ENCODE measurements at regions not wholly inside any gene's neighbourhood (a gene's known extent, or its start where the extent isn't known, plus 50 kb on each side); places are given as distances from the start of the nearest gene placed in this dataset.
"Not testable (repeated sequence)": the region's sequence is repeated elsewhere in the genome, so short reads cannot be mapped to it uniquely, and the experiment has no call there.

- 80 to 87% methylated on average over 2 to 3 of the region's 6 CpGs for WGBS, 2 experiments (ENCODE audit: insufficient coverage in 2 of 2)
- Histone ChIP-seq H3K36me3 (ENCODE audit: control insufficient read depth, insufficient read depth, low read length) (peaks cover 31% of the 10 kb centered on the region), H3K27ac (ENCODE audit: low read depth, low read length, severe bottlenecking) (no peak overlapping the region), H3K4me1 (ENCODE audit: control insufficient read depth, insufficient read depth, low read length, poor library complexity, severe bottlenecking) (peaks cover 55% of the 10 kb centered on the region), H3K4me3 (ENCODE audit: extremely low read depth, insufficient read depth, low read length, poor library complexity, severe bottlenecking) (no peak overlapping the region), H3K9me3 (ENCODE audit: control insufficient read depth, low read length) (no peaks in the 10 kb centered on the region)
Measured at GRCh38 chr9:110130791-110131416, 77.1 kb downstream of the C9orf152 start.

DNA sequence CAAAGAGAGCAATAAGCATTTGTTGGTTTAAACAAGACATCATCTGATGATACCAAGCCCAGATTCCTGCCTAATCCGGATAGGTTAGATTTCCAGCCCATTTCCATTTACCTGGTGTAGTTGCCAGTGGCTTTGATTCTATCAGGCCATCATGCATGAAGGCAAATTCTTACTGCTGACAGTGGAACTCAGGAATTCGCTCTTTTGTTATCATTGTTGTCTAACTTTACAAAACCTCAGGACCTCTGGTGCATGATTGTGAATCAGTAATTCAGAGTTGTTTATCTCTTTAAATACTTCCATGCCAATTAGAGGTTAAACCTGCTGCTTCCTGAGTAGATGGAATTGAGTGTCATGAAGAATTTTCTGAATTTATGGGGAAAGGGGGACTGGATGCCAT, 76.5 kb downstream of the C9orf152 start:
- Histone ChIP-seq H3K4me3 (ENCODE audit: extremely low read depth, insufficient read depth, low read length, poor library complexity, severe bottlenecking) (no peak overlapping the region), H3K36me3 (ENCODE audit: control insufficient read depth, insufficient read depth, low read length) (peaks cover 37% of the 10 kb centered on the region), H3K9me3 (ENCODE audit: control insufficient read depth, low read length) (no peaks in the 10 kb centered on the region), H3K27ac (ENCODE audit: low read depth, low read length, severe bottlenecking) (no peak overlapping the region), H3K4me1 (ENCODE audit: control insufficient read depth, insufficient read depth, low read length, poor library complexity, severe bottlenecking) (peaks cover 49% of the 10 kb centered on the region)
- WGBS, 2 experiments (ENCODE audit: insufficient coverage in 2 of 2), result 76 to 100% methylated on average over 1 to 2 of the region's 2 CpGs

GRCh38 chr9:110132531-110132930, 75.4 kb downstream of the C9orf152 start:
- H3K4me1 ChIP-seq (ENCODE audit: control insufficient read depth, insufficient read depth, low read length, poor library complexity, severe bottlenecking), result peaks cover 43% of the 10 kb centered on the region
- H3K36me3 ChIP-seq (ENCODE audit: control insufficient read depth, insufficient read depth, low read length), result peaks cover 48% of the 10 kb centered on the region
- not testable (repeated sequence) for H3K9me3 ChIP-seq (ENCODE audit: control insufficient read depth, low read length); H3K4me3 ChIP-seq (ENCODE audit: extremely low read depth, insufficient read depth, low read length, poor library complexity, severe bottlenecking); H3K27ac ChIP-seq (ENCODE audit: low read depth, low read length, severe bottlenecking)
- whole genome bisulfite sequencing, 2 experiments (ENCODE audit: insufficient coverage in 2 of 2), result 83 to 100% methylated on average over 1 to 3 of the region's 3 CpGs

GRCh38 chr9:110133059-110133458, 74.9 kb downstream of the C9orf152 start:
- H3K4me3 ChIP-seq (ENCODE audit: extremely low read depth, insufficient read depth, low read length, poor library complexity, severe bottlenecking), result no peak overlapping the region
- 52 to 60% methylated on average over 2 of the region's 3 CpGs for WGBS, 2 experiments (ENCODE audit: insufficient coverage in 2 of 2)
- peak overlapping the region; percentile 37 for H3K27ac ChIP-seq (ENCODE audit: low read depth, low read length, severe bottlenecking)
- H3K36me3 ChIP-seq (ENCODE audit: control insufficient read depth, insufficient read depth, low read length), result peaks cover 51% of the 10 kb centered on the region
- no peaks in the 10 kb centered on the region for H3K9me3 ChIP-seq (ENCODE audit: control insufficient read depth, low read length)
- H3K4me1 ChIP-seq (ENCODE audit: control insufficient read depth, insufficient read depth, low read length, poor library complexity, severe bottlenecking), result peaks cover 38% of the 10 kb centered on the region

DNA sequence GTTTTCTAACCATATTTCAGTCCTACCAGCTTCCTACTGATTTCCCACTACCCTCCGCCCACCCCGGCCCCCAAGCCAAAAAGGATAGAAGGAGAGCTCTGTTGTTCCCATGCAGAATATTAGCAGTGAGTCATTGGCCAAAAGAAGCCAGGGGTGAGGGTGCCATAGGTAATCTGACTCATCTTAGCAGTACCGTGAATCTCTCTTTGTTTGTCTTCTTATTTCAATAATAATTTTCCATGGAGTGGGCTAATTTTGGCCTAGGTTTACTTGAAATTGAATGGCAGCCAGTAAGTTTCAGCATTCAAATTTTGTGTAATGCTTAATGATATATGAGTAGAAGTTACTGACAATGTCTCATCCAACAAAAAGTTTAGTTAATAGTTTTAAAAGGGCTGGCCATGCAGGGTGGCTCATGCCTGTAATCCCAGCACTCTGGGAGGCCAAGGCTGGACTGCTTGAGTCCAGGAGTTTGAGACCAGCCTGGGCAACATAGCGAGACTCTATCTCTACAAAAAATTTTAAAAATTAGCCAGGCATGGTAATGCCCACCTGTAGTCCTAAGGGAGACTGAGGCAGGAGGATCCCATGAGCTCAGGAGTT, 74.2 kb downstream of the C9orf152 start:
- Histone ChIP-seq H3K27ac (ENCODE audit: low read depth, low read length, severe bottlenecking) (peak overlapping the region; percentile 37), H3K4me1 (ENCODE audit: control insufficient read depth, insufficient read depth, low read length, poor library complexity, severe bottlenecking) (peaks cover 31% of the 10 kb centered on the region)
- WGBS, 2 experiments (ENCODE audit: insufficient coverage in 2 of 2), result 90% methylated on average over 1 of the region's 4 CpGs; no CpG with 5 or more reads in 1 of the 2 experiments

DNA sequence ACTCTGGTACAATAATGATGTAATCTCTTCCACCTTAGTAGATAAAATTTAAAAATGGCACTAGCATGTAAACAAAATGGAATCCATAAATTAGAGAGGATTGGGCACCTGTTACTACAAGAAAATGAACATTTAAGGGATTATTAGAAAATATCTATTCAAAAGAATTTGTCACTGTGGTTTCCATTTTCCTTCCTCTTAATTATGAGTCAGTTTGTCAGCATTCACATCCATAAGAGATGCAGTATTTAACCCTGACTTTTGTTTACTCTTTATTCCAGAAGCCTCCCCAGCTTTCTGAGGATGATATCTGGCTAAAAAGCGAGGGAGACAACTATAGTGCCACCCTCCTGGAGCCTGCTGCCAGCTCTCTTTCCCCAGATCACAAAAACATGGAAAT, 72.1 kb downstream of the C9orf152 start:
- no peak overlapping the region for H3K4me3 ChIP-seq (ENCODE audit: extremely low read depth, insufficient read depth, low read length, poor library complexity, severe bottlenecking)
- H3K4me1 ChIP-seq (ENCODE audit: control insufficient read depth, insufficient read depth, low read length, poor library complexity, severe bottlenecking), result peaks cover 20% of the 10 kb centered on the region
- WGBS, 2 experiments (ENCODE audit: insufficient coverage in 2 of 2), result no CpG with 5 or more reads among the region's 1 CpG
- H3K36me3 ChIP-seq (ENCODE audit: control insufficient read depth, insufficient read depth, low read length), result peaks cover 61% of the 10 kb centered on the region
- H3K9me3 ChIP-seq (ENCODE audit: control insufficient read depth, low read length), result no peaks in the 10 kb centered on the region
- H3K27ac ChIP-seq (ENCODE audit: low read depth, low read length, severe bottlenecking), result no peak overlapping the region

More for the DNA sequence above, 74.2 kb downstream of the C9orf152 start:
- Histone ChIP-seq H3K9me3 (ENCODE audit: control insufficient read depth, low read length) (no peaks in the 10 kb centered on the region), H3K36me3 (ENCODE audit: control insufficient read depth, insufficient read depth, low read length) (peaks cover 51% of the 10 kb centered on the region), H3K4me3 (ENCODE audit: extremely low read depth, insufficient read depth, low read length, poor library complexity, severe bottlenecking) (no peak overlapping the region)

DNA sequence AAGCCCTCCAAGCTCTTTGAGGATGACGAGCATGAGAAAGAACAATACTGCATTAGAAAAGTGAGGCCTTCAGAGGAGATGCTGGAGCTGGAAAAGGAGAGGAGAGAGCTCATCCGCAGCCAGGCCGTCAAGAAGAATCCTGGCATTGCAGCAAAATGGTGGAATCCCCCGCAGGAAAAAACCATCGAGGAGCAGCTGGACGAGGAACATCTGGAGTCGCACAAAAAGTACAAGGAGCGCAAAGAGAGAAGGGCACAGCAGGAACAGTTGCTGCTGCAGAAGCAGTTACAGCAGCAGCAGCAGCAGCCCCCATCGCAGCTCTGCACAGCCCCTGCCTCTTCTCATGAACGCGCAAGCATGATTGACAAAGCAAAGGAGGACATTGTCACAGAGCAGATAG, 71.2 kb downstream of the C9orf152 start:
- Histone ChIP-seq H3K27ac (ENCODE audit: low read depth, low read length, severe bottlenecking) (no peak overlapping the region), H3K9me3 (ENCODE audit: control insufficient read depth, low read length) (no peaks in the 10 kb centered on the region), H3K4me3 (ENCODE audit: extremely low read depth, insufficient read depth, low read length, poor library complexity, severe bottlenecking) (no peak overlapping the region), H3K4me1 (ENCODE audit: control insufficient read depth, insufficient read depth, low read length, poor library complexity, severe bottlenecking) (peaks cover 16% of the 10 kb centered on the region), H3K36me3 (ENCODE audit: control insufficient read depth, insufficient read depth, low read length) (peaks cover 70% of the 10 kb centered on the region)
- 96 to 99% methylated on average over 11 of the region's 11 CpGs for WGBS, 2 experiments (ENCODE audit: insufficient coverage in 2 of 2)

- Histone ChIP-seq H3K27ac (ENCODE audit: low read depth, low read length, severe bottlenecking) (no peak overlapping the region), H3K36me3 (ENCODE audit: control insufficient read depth, insufficient read depth, low read length) (peaks cover 73% of the 10 kb centered on the region), H3K4me1 (ENCODE audit: control insufficient read depth, insufficient read depth, low read length, poor library complexity, severe bottlenecking) (no peaks in the 10 kb centered on the region), H3K4me3 (ENCODE audit: extremely low read depth, insufficient read depth, low read length, poor library complexity, severe bottlenecking) (no peak overlapping the region), H3K9me3 (ENCODE audit: control insufficient read depth, low read length) (no peaks in the 10 kb centered on the region)
- 100% methylated on average over 1 of the region's 4 CpGs; no CpG with 5 or more reads in 1 of the 2 experiments for WGBS, 2 experiments (ENCODE audit: insufficient coverage in 2 of 2)
Measured at GRCh38 chr9:110140276-110140675, 67.7 kb downstream of the C9orf152 start.

DNA sequence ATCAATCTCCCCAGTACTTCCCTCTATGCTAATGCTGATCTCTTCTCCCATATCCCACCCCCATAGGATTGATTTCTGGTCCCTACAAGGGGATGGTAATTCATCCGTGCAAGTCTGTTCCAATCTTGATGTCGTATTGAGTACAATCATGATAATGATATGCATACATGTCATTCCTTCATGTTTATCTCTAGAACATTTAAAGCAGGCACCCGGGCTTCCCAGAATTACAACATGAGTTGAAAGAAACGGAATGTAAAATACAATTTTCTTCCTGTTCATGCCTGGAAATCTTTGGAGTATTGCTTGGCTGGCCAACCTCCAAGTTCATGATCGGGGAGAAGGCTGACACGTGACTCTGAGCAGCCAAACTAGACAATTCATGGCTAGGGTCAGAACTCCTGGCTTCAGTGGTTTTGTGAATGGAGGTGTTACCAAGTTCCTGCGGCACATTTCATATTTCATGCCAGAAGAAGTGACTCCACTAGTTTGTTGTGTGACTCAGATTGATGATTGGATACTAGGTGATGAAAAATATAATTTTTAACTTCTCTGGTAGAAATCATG, 66.6 kb downstream of the C9orf152 start:
- H3K36me3 ChIP-seq (ENCODE audit: control insufficient read depth, insufficient read depth, low read length), result peaks cover 62% of the 10 kb centered on the region
- WGBS, 2 experiments (ENCODE audit: insufficient coverage in 2 of 2), result 67 to 77% methylated on average over 3 to 6 of the region's 7 CpGs
- no peaks in the 10 kb centered on the region for H3K9me3 ChIP-seq (ENCODE audit: control insufficient read depth, low read length)
- H3K4me3 ChIP-seq (ENCODE audit: extremely low read depth, insufficient read depth, low read length, poor library complexity, severe bottlenecking), result no peak overlapping the region
- no peaks in the 10 kb centered on the region for H3K4me1 ChIP-seq (ENCODE audit: control insufficient read depth, insufficient read depth, low read length, poor library complexity, severe bottlenecking)
- H3K27ac ChIP-seq (ENCODE audit: low read depth, low read length, severe bottlenecking), result no peak overlapping the region

- H3K4me1 ChIP-seq (ENCODE audit: control insufficient read depth, insufficient read depth, low read length, poor library complexity, severe bottlenecking), result no peaks in the 10 kb centered on the region
- WGBS, 2 experiments (ENCODE audit: insufficient coverage in 2 of 2), result 93% methylated on average over 3 of the region's 3 CpGs
- no peaks in the 10 kb centered on the region for H3K9me3 ChIP-seq (ENCODE audit: control insufficient read depth, low read length)
- H3K4me3 ChIP-seq (ENCODE audit: extremely low read depth, insufficient read depth, low read length, poor library complexity, severe bottlenecking), result no peak overlapping the region
- H3K27ac ChIP-seq (ENCODE audit: low read depth, low read length, severe bottlenecking), result no peak overlapping the region
- peaks cover 53% of the 10 kb centered on the region for H3K36me3 ChIP-seq (ENCODE audit: control insufficient read depth, insufficient read depth, low read length)
Measured at GRCh38 chr9:110142253-110142652, 65.7 kb downstream of the C9orf152 start.
